Left ventricle myocardium inferior (tissue), 1 donor: ENCODE measurements at regions not wholly inside any gene's neighbourhood (a gene's known extent, or its start where the extent isn't known, plus 50 kb on each side); places are given as distances from the start of the nearest gene placed in this dataset.

ENCODE experiments used
- DNase-seq: peaks from one replicate; pipeline ENCODE4 v3.0.0-alpha.2; 2020
- H3K27ac ChIP-seq: fragments of 200-600 bp; replicated peaks from 2 replicates; pipeline ENCODE4 v1.8.0; 2021
- H3K27me3 ChIP-seq: fragments of 200-600 bp; 2 replicates; pipeline ENCODE4 v1.8.0; 2021; ENCODE audit warnings: low read depth
- H3K36me3 ChIP-seq: fragments of 200-600 bp; 2 replicates; pipeline ENCODE4 v1.8.0; 2021
- H3K4me1 ChIP-seq: fragments of 200-600 bp; 2 replicates; pipeline ENCODE4 v1.8.0; 2021
- H3K4me3 ChIP-seq: fragments of 200-600 bp; 2 replicates; pipeline ENCODE4 v1.8.0; 2021; ENCODE audit warnings: mild to moderate bottlenecking, moderate library complexity
- H3K9me3 ChIP-seq: fragments of 200-600 bp; replicated peaks from 2 replicates; pipeline ENCODE4 v1.8.0; 2021
- CTCF ChIP-seq: fragments of 200-600 bp; IDR thresholded peaks from 2 replicates; pipeline ENCODE4 v1.8.0; 2021; ENCODE audit warnings: antibody characterized with exemption, mild to moderate bottlenecking, borderline replicate concordance
- intact Hi-C: fragments of 100-400 bp; cut with micrococcal nuclease; formaldehyde crosslinking; loops from one replicate; pipeline ENCODE4 v1.11.0; 2022
- donor health status: DM: no; HTN: yes; CAD: no; lungs with severe emphysema.

- intact Hi-C loops: no loop called here
Observed at GRCh38 chr2:122883849-122884248, 1128.4 kb downstream of the TSN start.

GRCh38 chr2:122884889-122885288, 1129.4 kb downstream of the TSN start:
- intact Hi-C loops: no loop called here
- Histone ChIP-seq H3K36me3 (no peaks in the 10 kb centered on the region), H3K9me3 (no peaks in the 10 kb centered on the region), H3K4me1 (no peaks in the 10 kb centered on the region), H3K27me3 (no peaks in the 10 kb centered on the region), H3K27ac (no peak overlapping the region), H3K4me3 (no peak overlapping the region)
- no peak for TF ChIP-seq CTCF
- DNase-seq: no peak

More at GRCh38 chr2:122883849-122884248, 1128.4 kb downstream of the TSN start:
- Histone ChIP-seq H3K36me3 (no peaks in the 10 kb centered on the region), H3K4me1 (no peaks in the 10 kb centered on the region), H3K27me3 (no peaks in the 10 kb centered on the region), H3K9me3 (no peaks in the 10 kb centered on the region), H3K4me3 (no peak overlapping the region), H3K27ac (no peak overlapping the region)
- DNase-seq: no peak
- TF ChIP-seq CTCF: no peak

GRCh38 chr2:122885436-122885835, 1130.0 kb downstream of the TSN start:
- no peak for DNase-seq
- TF ChIP-seq CTCF: no peak
- H3K4me3 ChIP-seq: no peak overlapping the region
- H3K4me1 ChIP-seq: no peaks in the 10 kb centered on the region
- no peak overlapping the region for H3K27ac ChIP-seq
- H3K9me3 ChIP-seq: no peaks in the 10 kb centered on the region
- intact Hi-C loops: no loop called here
- H3K27me3 ChIP-seq: no peaks in the 10 kb centered on the region
- H3K36me3 ChIP-seq: no peaks in the 10 kb centered on the region

GRCh38 chr2:122886479-122887145, 1131.2 kb downstream of the TSN start:
- Histone ChIP-seq H3K4me3 (no peak overlapping the region), H3K4me1 (no peaks in the 10 kb centered on the region), H3K9me3 (no peaks in the 10 kb centered on the region), H3K27me3 (no peaks in the 10 kb centered on the region), H3K36me3 (no peaks in the 10 kb centered on the region), H3K27ac (no peak overlapping the region)
- TF ChIP-seq CTCF: no peak
- DNase-seq: no peak
- intact Hi-C loops: no loop called here

- H3K9me3 ChIP-seq: no peaks in the 10 kb centered on the region
- intact Hi-C loops: no loop called here
- no peak for TF ChIP-seq CTCF
- no peak overlapping the region for H3K27ac ChIP-seq
- no peaks in the 10 kb centered on the region for H3K27me3 ChIP-seq
- H3K4me3 ChIP-seq: no peak overlapping the region
- H3K4me1 ChIP-seq: no peaks in the 10 kb centered on the region
- H3K36me3 ChIP-seq: no peaks in the 10 kb centered on the region
- DNase-seq: no peak
Observed at GRCh38 chr2:122899614-122900013, 1125.5 kb upstream of the CNTNAP5 start.
